DOHH2 (cell line): ENCODE measurements at regions not wholly inside any gene's neighbourhood (a gene's known extent, or its start where the extent isn't known, plus 50 kb on each side); places are given as distances from the start of the nearest gene placed in this dataset.

Experiments
- H3F3A ChIP-seq: fragments of 200-600 bp; sonication (generic), shearing (Covaris generic); 2 replicates; pipeline ENCODE4 v1.6.0; 2016; ENCODE audit warnings: antibody characterized with exemption, mild to moderate bottlenecking; ENCODE audit not compliant: control insufficient read depth, insufficient read depth
- H3K27ac ChIP-seq: fragments of 200-600 bp; sonication (generic); 2 replicates; pipeline ENCODE4 v1.5.1; 2014; ENCODE audit warnings: low read depth, mild to moderate bottlenecking, low read length, moderate library complexity
- H3K27me3 ChIP-seq: fragments of 200-600 bp; sonication (generic); 2 replicates; pipeline ENCODE4 v1.6.1; 2014; ENCODE audit warnings: mild to moderate bottlenecking, low read length, mixed read lengths; ENCODE audit not compliant: control insufficient read depth
- H3K36me3 ChIP-seq: fragments of 200-600 bp; sonication (generic); 2 replicates; pipeline ENCODE4 v1.6.1; 2014; ENCODE audit warnings: mild to moderate bottlenecking, low read length, moderate library complexity, mixed read lengths; ENCODE audit not compliant: control insufficient read depth
- H3K4me1 ChIP-seq: fragments of 200-600 bp; sonication (generic); 2 replicates; pipeline ENCODE4 v1.6.1; 2014; ENCODE audit warnings: mild to moderate bottlenecking, low read length, mixed read lengths; ENCODE audit not compliant: control insufficient read depth
- H3K4me2 ChIP-seq: fragments of 200-600 bp; sonication (generic); 2 replicates; pipeline ENCODE4 v1.6.0; 2014; ENCODE audit warnings: mild to moderate bottlenecking, low read length, moderate library complexity
- H3K4me3 ChIP-seq: fragments of 200-600 bp; sonication (generic); 2 replicates; pipeline ENCODE4 v1.5.1; 2014; ENCODE audit warnings: mild to moderate bottlenecking, low read length, mixed read lengths
- H3K79me2 ChIP-seq: fragments of 200-600 bp; sonication (generic); 2 replicates; pipeline ENCODE4 v1.6.1; 2014; ENCODE audit warnings: mild to moderate bottlenecking, low read length, mixed read lengths; ENCODE audit not compliant: control insufficient read depth
- H3K9me2 ChIP-seq: fragments of 200-600 bp; sonication (generic); replicated peaks from 2 replicates; pipeline ENCODE4 v1.6.1; 2014; ENCODE audit warnings: mild to moderate bottlenecking, low read length, mixed read lengths; ENCODE audit not compliant: control insufficient read depth
- H3K9me3 ChIP-seq: fragments of 200-600 bp; sonication (generic); 2 replicates; pipeline ENCODE4 v1.6.1; 2014; ENCODE audit warnings: antibody characterized with exemption, low read length, mixed read lengths; ENCODE audit not compliant: control insufficient read depth, insufficient read depth
- H4K20me1 ChIP-seq: fragments of 200-600 bp; sonication (generic); 2 replicates; pipeline ENCODE4 v1.6.0; 2014; ENCODE audit warnings: low read depth, mild to moderate bottlenecking, antibody characterized with exemption, low read length, moderate library complexity; ENCODE audit not compliant: control insufficient read depth, insufficient read depth
- EZH2phosphoT487 ChIP-seq: fragments of 200-600 bp; sonication (generic); IDR thresholded peaks from 2 replicates; pipeline ENCODE4 v1.6.1; 2017; ENCODE audit warnings: borderline replicate concordance, mild to moderate bottlenecking, antibody characterized with exemption, low read length, moderate library complexity, mixed read lengths
- TF ChIP-seq, protein P1 (sequence below): fragments of 200-600 bp; sonication (generic); IDR thresholded peaks from one replicate; pipeline ENCODE4 v1.5.1; 2014; ENCODE audit warnings: antibody characterized with exemption, mild to moderate bottlenecking, low read depth, low read length; ENCODE audit not compliant: poor library complexity, severe bottlenecking

DNA sequence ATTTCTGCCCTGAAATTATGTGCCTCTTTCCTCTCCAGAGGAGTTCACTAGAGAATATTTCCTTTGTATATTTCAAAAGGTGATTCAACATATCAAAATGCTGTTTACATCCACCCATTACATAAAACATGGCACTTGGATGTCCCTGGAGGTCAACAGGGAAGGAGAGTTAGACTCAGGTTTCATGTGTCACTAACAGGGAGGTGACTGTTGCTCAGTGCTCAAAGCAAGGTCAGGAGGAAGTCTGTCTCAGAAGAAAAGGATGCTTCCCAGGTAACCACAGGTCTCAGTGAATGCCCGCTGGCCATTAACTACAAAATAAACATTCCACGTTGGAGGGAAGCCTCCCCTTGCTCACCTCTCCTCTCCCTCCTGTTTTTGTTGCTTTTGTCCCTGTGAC is 198.6 kb downstream of the AXIN2 start:
- TF ChIP-seq, protein P1, sequence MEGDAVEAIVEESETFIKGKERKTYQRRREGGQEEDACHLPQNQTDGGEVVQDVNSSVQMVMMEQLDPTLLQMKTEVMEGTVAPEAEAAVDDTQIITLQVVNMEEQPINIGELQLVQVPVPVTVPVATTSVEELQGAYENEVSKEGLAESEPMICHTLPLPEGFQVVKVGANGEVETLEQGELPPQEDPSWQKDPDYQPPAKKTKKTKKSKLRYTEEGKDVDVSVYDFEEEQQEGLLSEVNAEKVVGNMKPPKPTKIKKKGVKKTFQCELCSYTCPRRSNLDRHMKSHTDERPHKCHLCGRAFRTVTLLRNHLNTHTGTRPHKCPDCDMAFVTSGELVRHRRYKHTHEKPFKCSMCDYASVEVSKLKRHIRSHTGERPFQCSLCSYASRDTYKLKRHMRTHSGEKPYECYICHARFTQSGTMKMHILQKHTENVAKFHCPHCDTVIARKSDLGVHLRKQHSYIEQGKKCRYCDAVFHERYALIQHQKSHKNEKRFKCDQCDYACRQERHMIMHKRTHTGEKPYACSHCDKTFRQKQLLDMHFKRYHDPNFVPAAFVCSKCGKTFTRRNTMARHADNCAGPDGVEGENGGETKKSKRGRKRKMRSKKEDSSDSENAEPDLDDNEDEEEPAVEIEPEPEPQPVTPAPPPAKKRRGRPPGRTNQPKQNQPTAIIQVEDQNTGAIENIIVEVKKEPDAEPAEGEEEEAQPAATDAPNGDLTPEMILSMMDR, result no peak
- TF ChIP-seq EZH2phosphoT487, result no peak

DNA sequence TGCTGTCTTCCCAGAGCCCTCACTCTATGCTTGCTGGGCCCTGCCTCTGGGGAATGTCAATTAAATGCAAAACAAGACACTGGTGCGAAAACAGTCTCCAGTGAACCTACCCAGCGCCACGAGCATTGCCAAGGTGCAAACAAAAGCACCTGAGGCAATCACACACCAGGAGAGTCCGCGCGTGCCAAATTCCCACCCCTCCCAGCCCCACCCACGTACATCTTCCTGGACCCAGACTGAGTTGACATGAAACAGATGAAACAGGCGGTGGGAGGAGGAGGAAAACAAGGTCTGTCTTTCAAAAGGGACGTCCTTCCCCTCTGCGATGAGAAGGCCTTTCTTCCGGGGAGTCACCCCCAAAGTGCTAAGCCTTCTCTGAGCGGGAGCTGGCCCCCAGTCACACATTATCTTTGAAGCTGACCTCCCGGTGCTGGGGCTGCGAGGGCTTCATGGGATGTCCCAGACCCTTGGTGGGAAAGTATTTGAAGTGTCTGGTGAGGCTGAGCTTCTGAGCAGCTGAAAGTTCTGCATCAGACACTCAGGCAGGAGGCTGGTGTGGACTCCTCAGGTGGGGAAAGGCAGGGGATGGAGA is 200.4 kb downstream of the AXIN2 start:
- Histone ChIP-seq H3K9me3 (no peaks in the 10 kb centered on the region), H3K79me2 (no peaks in the 10 kb centered on the region), H3K4me3 (no peak overlapping the region), H3K4me2 (no peak overlapping the region), H3K4me1 (no peaks in the 10 kb centered on the region), H3F3A (no peaks in the 10 kb centered on the region), H3K27me3 (peaks cover 7% of the 10 kb centered on the region), H3K36me3 (no peaks in the 10 kb centered on the region), H4K20me1 (no peaks in the 10 kb centered on the region), H3K27ac (no peak overlapping the region), H3K9me2 (no peaks in the 10 kb centered on the region)
- TF ChIP-seq, protein P1, result no peak
- no peak for TF ChIP-seq EZH2phosphoT487

More for the DNA sequence above, 198.6 kb downstream of the AXIN2 start:
- Histone ChIP-seq H3K27me3 (no peaks in the 10 kb centered on the region), H3K9me3 (no peaks in the 10 kb centered on the region), H3K4me3 (no peak overlapping the region), H4K20me1 (no peaks in the 10 kb centered on the region), H3K4me2 (no peak overlapping the region), H3K9me2 (no peaks in the 10 kb centered on the region), H3K4me1 (no peaks in the 10 kb centered on the region), H3K27ac (no peak overlapping the region), H3K79me2 (no peaks in the 10 kb centered on the region), H3K36me3 (no peaks in the 10 kb centered on the region), H3F3A (no peaks in the 10 kb centered on the region)

DNA sequence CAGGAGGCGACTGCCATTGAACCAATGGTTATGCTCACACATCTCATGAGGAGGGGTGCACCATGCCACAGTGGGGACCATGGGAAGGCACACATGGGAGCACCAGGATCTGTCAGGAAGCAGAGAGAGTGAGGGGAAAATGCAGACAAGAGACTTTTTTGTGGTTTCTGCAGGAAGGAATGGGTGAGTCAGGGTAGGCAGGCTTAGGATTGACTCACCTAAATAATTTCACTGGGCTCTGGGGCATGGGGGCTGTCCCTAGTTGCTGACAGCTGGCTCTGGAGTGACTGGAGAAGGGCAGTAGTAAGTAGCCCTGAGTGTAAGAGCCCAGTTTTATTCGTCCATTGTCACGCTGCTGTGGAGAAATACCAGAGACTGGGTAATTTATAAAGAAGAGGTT is 202.4 kb downstream of the AXIN2 start:
- TF ChIP-seq, protein P1, result no peak
- H3K4me3 ChIP-seq, result no peak overlapping the region
- H4K20me1 ChIP-seq, result no peaks in the 10 kb centered on the region
- H3K9me3 ChIP-seq, result no peaks in the 10 kb centered on the region
- H3K9me2 ChIP-seq, result no peaks in the 10 kb centered on the region
- no peaks in the 10 kb centered on the region for H3K79me2 ChIP-seq
- H3K36me3 ChIP-seq, result no peaks in the 10 kb centered on the region
- H3K4me1 ChIP-seq, result no peaks in the 10 kb centered on the region
- peaks cover 12% of the 10 kb centered on the region for H3K27me3 ChIP-seq
- H3K27ac ChIP-seq, result no peak overlapping the region
- no peaks in the 10 kb centered on the region for H3F3A ChIP-seq
- no peak overlapping the region for H3K4me2 ChIP-seq
